ENCODE measurements at regions not wholly inside any gene's neighbourhood (a gene's known extent, or its start where the extent isn't known, plus 50 kb on each side); places are given as distances from the start of the nearest gene placed in this dataset.

- no peak for DNase-seq
These were observed 50.8 kb upstream of the OCM2 start for GRCh38 chr7:98040626-98041360.

DNA sequence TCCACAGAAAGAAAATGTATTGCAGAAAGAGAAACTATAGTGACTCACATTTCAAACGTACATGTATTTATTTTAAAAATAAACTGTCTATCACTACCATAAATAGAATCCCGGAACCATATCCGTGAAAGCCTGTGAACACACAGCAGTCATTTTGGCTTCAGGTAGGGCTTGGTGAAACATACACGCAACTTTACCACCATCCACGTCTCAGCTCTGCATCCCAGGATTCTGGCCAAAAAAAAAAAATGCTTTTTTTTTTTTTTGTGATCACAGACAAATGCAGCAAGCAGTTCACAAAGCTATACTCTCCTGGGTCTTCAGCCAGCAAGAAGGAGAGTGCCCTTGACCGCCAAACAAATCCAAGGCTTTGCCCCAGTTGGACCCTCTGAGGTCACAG, 56.8 kb upstream of the OCM2 start:
- DNase-seq: no peak

DNA sequence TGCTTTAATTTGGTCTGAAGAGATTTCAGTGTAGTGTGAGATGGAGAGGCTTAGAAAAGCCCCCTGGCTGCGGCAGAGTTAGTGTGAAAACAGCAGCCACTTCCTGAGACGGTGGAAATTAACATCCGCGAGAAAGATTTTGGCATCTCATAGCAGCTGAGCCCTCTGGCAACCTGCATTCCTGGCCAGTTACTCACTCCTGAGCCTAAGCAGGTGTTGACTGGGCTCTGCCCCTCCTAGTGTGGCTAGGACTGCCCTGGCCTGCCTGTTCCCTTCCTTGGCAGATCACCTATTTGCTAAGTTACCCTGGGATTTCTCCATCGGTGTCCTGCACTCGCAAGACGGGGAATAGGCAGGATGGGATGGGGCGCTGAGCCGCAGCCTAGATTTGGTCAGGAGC, 57.6 kb upstream of the LMTK2 start:
- DNase-seq: no peak

GRCh38 chr7:98051118-98051744, 55.4 kb upstream of the LMTK2 start:
- DNase-seq: peak; percentile 78

GRCh38 chr7:98054585-98054984, 52.1 kb upstream of the LMTK2 start:
- DNase-seq: no peak

- peak; percentile 73 for DNase-seq
These were observed 50.1 kb upstream of the LMTK2 start for GRCh38 chr7:98056580-98056979.

All from DMS79 (cell line).